NCI-H345 (cell line): ENCODE measurements at regions not wholly inside any gene's neighbourhood (a gene's known extent, or its start where the extent isn't known, plus 50 kb on each side); places are given as distances from the start of the nearest gene placed in this dataset.

Source experiments
- DNase-seq: peaks from one replicate; lab custom pipeline; 2025; lab: John Stamatoyannopoulos, UW

DNA sequence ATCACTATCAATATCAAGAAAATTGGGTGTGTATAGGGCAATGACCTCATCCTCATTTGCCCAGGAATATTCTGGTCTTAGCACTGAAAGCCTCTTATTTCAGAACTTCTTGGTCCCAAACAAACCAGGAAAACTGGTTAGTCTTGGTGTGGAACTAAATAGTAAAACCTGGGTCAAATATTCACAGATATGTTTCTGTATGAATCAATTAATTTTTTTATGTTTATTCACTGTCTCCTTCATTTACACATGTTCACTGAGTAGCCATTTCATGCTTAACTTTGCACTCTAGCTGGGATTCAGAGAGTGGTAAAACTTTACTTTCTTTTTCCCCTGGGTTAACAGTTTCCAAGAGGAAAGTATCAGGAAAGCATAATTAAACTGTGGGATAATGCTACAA lies 113.7 kb upstream of the PAPPA start:
- DNase-seq: no peak

DNA sequence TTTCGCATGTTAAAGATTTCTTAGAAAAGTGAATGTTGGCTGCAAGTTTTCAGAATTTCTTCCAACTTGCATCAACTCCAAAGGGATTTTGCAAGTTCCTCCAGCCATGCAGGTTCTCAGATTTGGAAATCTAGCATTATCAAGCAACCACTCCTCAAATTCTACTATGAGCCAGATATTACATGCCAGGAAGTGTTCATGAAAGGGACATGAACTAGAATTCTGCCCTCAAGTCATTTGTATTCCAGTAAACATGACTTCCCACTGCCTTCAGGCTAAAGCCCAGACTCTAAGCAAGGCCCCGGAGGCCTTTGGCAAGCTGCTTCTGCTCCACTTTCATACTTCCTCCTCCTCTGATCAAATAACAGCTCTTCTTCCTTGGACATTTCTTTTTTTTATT lies 111.3 kb upstream of the PAPPA start:
- DNase-seq: no peak

DNA sequence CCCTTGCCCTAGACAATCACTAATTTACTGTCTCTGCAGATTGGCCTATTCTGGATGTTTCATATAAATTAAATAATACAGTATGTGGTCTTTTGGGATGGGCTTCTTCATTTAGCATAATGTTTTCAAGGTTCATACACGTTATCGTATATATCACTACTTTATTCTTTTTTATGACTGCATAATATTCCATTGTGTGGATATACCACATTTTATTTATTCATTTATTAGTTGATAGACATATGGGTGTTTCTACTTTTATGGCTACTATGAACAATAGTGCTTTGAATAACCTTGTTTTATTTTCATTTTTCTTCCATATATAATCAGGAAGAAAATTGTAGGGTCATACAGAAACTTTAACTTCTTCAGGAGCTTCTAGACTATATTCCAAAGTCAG lies 108.5 kb upstream of the PAPPA start:
- no peak for DNase-seq

DNA sequence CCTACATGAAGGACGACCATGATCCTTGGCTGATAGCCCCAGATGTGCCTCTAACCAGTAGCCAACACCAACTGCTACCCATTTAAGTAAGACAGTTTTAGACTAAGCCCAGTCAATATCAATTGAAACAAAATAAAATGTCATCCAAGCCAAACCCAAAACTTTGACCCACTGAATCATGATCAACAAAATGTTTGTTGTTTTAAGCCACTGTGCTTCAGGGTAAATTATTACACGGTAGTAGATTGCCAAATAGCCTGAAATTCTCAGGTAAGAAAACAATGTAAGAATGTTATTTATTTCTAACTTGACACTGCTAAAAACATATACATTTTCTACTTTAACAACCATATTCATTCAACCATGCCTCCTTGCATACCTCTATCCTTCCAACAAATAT lies 105.5 kb upstream of the PAPPA start:
- DNase-seq: no peak

DNA sequence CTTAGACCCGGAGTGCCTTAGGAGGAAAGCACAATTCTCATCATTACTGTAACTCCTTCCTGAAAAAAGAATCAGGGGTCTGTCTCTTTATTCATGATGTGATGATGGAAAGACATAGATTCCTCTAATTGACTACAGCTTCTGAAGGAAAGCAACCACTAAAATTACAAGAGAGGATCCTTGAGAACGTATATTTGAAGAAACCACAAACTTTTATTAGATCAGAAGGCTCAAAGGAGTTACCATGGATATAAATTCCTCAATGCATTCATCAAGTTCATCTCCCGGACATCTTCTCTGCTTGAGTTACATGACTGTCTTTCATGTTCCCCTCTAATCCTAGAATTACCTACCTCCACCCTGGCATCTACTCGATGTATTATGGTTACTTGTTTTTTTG lies 104.1 kb upstream of the PAPPA start:
- DNase-seq: no peak

DNA sequence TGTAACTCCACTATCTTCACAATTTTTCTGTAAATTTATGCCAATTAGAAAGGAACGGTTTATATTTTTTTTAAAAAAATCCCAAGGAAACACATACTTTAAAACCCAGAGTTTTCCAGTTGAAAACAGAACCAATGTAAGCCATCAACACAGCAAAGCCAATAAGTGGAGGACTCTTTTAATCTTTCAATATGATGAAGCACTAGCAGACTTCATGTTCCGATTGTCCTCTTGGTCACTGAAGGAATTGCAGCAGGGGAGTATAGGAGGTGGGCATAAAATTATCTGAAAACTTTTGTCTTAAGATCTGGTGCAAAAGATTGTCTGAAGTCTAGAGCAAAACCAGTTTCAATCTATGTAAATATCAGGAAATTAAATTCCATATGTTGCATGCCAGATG lies 102.1 kb upstream of the PAPPA start:
- DNase-seq: no peak

DNA sequence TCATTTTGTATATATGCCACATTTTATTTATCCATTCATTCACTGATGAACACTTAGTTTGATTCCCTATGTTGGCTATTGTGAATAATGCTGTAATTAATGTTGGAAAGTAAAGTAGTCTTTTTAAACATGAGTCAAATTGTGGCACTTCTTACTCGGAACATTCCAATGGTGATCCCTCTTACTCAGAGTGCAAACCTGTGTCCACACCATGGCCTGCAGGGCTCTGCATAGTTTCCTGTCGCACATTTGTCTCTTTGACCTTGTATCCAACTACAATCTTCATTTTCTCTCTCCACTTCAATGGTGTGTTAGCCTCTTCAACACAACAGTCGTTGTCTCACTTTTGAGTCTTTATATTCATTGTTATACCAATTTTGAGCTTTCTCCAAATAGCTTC lies 98.1 kb upstream of the PAPPA start:
- no peak for DNase-seq

DNA sequence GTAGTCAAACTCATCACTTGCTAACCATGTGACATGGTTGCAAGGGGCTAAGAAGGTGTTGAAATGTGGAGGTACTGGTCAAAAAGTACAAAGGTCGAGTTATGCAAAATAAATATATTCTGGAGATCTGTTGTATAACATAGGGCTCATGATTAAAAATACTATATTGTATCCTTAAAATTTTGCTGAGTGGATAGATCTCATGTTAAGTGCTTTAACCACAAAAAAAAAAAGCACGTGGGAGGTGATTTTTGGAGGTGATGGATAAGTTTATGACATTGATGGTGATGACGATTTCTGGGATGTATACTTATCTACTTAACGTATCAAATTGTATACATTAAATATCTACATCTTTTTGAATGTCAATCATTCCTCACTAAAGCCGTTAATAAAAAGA lies 96.2 kb upstream of the PAPPA start:
- no peak for DNase-seq

DNA sequence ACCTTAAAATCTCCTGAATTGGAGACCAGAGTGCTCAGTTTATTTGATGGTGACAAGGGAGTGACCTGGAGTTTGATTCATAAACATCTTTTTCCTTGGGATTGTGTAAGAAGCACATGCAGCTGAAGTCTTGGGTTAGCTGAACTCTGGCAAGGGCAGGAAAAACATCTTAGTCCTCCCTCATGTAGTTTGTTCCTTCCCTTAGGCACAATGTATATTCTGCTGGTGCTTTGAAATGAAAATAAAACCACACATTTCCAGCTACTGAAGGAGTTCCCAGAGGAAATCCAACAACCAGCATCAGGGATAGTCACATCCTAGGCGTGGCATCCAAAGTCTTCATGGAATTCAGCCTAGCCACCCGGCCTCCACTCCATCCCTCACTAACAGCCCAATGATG lies 95.2 kb upstream of the PAPPA start:
- no peak for DNase-seq

DNA sequence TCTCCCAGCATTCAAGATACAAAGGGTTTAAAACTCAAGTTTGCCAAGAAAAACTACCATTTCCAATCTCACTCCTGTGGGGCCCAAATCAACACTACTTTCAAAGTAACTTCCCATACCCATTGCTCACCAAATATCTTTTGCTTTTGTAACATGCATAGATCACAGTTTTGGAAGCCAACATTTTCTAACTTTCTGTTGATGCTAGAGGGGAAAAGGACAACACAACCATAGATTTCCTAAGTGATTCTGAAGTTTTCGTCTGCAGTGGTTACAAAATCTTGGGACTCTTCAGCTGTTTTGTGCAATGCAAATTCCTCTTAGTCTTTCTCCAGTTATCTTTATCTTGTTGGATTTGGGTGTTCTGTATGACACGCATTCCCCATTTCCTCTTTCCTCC lies 94.1 kb upstream of the PAPPA start:
- no peak for DNase-seq

DNA sequence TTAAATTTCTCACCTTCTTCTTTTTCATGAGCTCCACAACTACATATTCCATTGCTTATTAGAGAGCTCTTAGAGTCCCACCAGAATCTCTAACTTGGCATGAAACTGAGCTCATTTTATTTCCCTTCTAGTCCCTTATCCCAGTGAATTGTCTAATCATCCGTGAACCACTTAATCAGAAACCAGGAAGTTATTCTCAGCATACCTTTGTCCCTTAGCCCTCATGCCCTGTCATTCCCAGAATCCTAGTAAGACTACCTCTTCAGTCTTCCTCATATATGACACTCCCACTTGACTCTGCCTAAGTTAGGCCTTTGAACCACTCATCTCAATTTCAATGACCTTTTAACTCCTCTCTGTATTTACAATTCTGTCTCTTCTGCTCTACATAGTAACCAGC lies 93.0 kb upstream of the PAPPA start:
- no peak for DNase-seq

DNA sequence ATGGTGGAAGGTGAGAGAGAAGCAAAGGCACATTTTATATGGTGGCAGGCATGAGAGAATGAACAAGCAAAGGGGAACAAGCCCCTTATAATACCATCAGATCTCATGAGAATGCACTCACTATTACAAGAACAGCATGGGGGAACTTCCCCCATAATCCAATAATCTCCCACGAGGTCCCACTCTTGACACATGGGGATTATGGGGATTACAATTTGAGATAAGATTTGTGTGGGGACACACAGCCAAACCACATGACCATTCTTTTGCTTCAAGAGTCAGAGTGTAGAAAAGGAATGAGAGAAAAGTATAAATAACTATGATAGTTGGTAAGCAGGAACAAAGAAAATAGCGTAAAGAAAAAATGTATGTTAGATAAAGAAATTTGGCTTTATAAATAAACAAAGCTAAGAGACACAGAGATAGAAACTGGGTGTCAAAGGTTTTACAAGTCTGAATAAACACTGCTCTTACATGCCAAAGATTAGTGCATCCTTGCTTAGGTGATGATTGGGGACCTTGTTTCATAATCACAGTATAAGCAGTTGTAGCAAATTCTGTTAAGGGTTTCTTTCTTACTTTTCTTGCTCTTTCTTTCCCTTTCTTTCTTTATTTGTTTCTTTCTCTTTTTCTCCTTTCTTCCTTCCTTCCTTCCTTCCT lies 91.9 kb upstream of the PAPPA start:
- DNase-seq: no peak

DNA sequence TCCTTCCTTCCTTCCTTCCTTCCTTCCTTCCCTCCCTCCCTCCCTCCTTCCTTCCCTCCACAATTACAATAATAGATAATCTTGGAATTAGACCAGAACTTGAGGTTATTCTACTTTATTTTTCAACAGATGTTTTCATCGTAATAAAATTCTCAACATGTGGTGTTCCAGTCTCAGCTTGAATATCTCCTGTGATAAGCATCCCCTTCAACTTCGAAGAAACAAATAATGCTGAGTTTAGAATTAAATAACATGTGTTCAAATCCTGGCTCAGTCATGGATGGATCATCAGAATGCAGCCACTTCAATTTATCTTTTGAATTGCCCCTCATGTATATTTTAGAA lies 91.4 kb upstream of the PAPPA start:
- no peak for DNase-seq

DNA sequence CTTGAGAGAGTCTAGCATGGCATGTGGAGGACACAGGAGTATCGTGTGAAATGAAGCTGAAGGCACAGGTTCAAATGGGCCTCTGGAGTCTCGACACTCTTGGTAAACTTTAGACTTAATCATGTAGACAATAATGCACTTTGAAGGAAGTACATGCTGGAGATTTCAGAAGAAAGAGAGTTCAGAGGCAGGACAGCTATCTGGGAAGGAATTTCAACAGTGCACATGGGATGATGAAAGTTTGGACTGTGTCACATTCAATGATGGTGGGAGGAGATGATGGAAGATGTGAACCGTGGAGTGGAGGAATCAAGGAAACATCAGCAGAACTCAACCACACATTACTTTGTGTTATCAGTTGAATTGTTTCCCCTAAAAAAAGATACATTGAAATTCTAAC lies 88.6 kb upstream of the PAPPA start:
- DNase-seq: no peak

DNA sequence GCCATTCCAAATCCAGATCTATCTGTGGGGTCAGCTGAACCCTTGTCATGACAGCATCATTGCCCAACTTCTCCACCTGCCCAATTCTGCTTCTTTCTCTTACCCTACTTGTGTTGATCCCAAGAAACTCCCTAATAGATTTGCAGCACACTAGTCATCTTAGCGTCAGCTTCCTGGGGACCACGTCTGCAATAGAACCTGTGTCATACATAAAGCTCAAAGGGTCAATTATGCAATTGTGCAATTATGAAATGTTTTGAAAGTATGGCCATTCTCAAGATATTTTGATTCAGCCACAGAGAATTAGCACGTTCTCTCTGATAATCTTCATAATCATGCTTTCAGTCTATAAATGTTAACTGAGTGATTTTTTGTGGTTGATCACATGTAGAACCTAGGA lies 87.4 kb upstream of the PAPPA start:
- no peak for DNase-seq

DNA sequence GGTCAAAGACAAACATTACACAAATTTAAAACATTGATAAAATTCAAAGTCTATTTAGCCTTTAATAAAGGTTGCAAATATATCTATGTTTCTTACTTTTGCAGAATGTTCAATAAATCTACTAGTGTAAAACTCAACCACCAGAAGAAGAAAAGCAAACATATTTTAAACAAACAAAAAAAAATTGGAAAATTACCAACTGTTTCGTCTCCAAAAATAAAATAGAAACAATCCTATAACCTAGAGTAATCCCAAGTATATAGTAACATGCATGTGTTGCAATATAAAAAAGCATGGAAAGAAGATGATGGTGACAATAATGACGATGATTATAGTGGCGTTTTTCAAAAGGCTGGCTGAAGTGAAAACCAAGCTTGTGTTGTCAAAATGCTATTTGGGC lies 86.0 kb upstream of the PAPPA start:
- DNase-seq: no peak

DNA sequence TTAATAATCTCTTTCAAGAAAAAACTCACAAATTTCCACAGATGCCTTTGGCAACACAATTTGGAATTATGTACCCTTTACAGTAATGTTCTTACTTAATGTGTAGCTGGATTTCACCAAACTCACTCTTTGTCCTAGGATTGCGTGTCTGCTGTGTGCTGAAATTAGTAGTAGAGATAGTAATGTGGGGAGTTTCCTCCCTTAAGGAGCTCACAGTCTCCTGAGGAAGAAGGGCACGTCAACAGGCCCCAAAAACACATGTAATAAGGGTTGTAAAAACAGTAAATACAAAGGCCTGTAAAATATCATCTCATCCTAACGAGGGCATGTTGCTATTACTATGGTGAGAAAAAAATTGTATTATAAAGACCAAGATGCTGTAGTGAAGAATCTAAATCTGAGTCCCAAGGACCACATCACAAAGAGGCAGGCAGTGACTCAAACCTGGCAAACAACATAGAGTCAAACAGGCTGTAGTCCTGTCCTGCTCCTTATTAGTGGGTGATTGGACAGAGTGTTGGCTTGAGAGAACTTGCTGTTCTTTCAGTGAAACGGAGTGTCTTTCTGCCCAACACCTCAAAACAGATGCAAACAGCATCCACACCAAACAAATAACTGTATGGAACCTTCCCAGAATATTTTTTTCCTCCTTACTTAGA lies 83.2 kb upstream of the PAPPA start:
- DNase-seq: no peak

DNA sequence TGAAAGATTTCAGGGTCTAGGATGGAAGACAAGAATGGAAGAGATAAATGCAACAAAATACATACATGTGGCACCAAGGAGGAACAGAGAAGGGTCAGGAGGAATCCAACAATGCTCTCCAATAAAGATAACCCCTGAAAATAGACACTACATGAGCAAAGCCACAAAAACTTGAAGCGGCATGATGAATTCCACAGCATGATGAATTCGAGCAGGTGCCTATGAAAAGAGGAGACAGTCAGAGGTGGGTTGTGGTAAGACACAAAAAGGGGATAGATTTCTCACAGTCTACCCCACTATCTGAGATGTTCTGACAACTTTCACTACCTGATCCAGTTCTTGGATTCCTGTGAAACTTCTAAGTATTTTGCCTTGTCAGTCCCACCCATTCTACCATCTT lies 81.5 kb upstream of the PAPPA start:
- DNase-seq: no peak

DNA sequence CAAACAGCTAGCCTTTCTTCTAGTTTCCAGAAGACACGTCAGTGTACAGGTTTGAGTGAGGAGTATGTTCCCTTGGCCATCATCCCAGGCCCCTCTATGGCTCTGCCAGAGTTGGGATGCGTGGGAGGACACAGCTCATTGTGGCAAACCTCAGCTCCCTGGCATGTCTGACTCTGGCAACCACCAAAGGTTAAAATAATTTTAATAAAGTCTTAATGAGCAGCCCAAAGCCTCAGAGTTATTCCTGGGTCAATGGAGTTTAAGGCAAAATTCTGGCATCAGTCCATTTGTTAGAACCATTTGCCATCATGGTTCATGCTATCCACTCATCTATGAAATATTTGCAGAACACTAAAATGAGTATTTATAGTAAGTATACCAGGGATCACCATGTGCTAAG lies 79.8 kb upstream of the PAPPA start:
- no peak for DNase-seq

DNA sequence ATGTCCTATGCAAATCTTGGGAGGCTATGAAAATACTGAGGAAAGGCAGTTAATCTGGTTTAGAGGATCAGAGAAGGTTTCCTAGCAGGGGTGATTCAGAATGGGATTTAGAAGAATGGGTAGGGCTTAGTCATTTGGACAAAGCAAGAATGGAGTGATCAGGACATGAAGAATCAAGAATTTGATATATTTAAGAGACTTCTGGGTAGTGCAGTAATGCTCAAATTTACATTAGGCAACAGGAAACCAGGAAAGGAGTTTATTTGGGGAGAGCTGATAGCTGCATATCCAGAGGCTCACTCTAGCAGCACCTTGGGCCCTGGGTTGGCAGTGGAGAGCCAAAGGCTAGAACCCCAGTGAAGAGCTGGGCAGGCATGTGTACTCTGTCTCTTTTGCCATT lies 78.9 kb upstream of the PAPPA start:
- DNase-seq: no peak

DNA sequence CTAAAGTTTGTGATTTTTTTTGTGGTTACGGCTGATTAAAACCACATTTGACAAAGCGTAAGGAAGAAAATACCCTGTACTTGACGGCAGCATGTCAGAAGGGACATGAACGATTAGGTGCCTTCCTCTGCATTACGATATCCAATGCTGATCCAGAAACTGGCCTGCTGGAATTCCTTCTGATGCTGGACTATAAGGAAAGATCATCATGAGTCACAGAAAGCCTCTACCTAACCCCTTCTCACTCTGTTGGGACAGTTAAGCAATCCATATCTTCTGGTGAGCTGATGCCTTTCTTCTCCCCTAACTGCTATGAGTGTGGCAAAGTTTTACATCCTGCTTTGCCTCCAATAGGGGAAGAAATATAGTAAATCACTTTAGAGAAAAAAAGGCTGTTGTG lies 78.4 kb upstream of the PAPPA start:
- DNase-seq: no peak

DNA sequence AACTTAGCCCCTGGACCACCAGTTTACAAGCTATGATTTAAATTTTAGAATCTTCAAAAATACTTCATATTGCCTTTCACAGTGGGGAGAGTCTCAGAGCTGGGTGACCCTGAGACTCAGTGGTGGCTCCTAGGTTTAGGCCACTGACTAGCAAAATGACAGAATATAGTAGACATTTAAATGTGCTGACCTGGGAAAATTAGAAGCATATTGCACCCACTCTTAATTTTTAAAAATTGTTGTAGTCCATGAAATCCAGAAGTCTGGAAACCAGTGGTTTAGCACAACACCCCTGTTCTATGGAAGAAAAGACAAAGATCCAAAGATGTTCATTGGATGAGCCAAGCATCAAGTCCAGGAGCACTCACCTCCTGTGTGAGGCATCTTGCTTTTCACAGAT lies 75.0 kb upstream of the PAPPA start:
- no peak for DNase-seq

DNA sequence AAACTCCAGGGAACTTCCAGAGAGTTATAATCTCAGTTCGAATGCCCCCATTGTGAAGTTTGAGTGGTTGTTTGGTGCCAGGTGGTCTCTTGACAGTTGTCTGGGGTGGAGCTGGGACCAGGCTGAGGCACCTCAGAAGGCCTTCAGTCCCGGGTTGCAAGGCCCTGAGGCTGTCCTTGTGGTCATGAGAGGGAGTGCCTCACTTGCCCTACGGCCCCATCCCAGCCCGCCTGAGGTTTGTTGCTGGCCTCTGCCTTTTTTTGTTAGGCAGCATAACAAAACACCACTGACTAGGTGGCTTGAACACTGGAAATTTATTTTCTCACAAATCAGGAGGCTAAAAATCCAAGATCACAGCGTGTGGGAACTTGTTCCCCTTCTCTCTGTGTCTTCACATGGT lies 73.0 kb upstream of the PAPPA start:
- DNase-seq: no peak

DNA sequence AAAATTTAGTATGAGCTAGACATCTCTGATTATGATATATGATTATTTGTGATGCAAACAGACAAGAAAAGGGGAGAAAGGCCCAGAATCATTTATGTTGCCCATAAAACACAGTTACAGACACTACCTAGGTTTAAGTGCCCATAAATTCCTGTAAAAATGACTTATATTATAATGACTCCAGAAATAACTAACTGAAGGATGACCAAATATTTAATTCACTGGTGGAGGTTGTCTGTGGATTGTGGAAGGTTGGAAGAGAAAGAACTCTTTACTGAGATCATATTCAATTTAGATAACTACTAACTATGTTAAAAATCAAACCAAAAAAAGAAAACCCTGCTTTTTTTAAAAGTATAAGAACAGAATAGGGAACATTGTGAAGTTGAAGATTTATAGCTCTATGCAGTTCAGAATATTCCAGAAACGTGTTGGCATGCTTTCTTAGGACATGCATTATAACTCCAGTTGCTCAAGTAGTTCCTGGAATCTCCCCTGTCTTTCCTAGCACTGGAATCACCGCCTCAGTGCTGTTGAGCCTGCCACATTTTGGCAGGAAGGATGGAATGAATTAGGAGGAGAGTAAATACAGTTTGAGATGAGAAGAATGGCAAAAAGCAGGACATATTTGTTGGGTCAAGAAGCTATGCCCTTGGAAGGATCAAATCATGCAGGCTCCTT lies 72.0 kb upstream of the PAPPA start:
- DNase-seq: no peak
